GM10266 (cell line): ENCODE measurements at regions not wholly inside any gene's neighbourhood (a gene's known extent, or its start where the extent isn't known, plus 50 kb on each side); places are given as distances from the start of the nearest gene placed in this dataset.

ENCODE experiments used
- DNase-seq: peaks from one replicate; pipeline ENCODE4 v3.0.0; 2012; ENCODE audit errors: extremely low spot score
- CTCF ChIP-seq: IDR thresholded peaks from 2 replicates; pipeline ENCODE4 v1.5.1; 2012; ENCODE audit warnings: mild to moderate bottlenecking, low read depth; ENCODE audit not compliant: control insufficient read depth, insufficient read depth; ENCODE audit errors: missing control alignments

GRCh38 chr3:68631850-68632545 lies 300.3 kb downstream of the TAFA4 start:
- DNase-seq, result no peak
- no peak for TF ChIP-seq CTCF

- no peak for DNase-seq
- TF ChIP-seq CTCF, result no peak
Measured at GRCh38 chr3:68620211-68620610, 312.1 kb downstream of the TAFA4 start.

DNA sequence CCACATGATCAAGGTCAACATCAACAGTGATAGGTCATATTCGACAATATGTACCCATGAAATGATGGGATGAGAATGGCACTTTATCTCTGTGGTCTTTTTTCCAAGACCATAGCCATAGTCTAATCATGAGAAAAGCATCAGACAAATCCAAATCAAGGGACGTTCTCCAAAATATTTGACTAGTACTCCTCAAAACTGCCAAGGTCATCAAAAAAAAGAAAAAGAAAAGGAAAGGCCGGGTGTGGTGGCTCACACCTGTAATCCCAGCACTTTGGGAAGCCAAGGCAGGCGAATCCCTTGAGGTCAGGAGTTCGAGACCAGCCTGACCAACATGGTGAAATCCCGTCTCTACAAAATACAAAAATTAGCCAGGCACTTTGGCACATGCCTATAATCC lies 318.3 kb downstream of the TAFA4 start:
- no peak for DNase-seq
- TF ChIP-seq CTCF, result no peak

DNA sequence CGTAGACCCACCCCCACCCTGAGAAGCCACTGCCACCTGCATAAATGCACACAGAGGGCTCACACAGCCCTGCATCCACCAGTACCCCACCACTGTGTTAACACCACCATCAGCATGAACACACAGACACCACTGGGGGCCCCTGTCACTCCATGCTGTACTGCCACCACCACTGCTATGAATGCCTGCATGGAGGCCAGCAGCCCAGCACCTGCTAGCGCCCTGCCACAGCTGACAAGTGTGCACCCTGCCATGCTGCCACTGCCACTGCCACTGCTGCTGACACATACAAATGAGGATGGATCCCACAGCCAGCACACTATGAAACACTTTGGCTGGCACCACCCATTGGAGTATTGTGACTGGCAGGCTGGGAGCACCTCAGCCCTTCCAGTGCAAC lies 361.0 kb downstream of the TAFA4 start:
- no peak for DNase-seq
- TF ChIP-seq CTCF, result no peak

DNA sequence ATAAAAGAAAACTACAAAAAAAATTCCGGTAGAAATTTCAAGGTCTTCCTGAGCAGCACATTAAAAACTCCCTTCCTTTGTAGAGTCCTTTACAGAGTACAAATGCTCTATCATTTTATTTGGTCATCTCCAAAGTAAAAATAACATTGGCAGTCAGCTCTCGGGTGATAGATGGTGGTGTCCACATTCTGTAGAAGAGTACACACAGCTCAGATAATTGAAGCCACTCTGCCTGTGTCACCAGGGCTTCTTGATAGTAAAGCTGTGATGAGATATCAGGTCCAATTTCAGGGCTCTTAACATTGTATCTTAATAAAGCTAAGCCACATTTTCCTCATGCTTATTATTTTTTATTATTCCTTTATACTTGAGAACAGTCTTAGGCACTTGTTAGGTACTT lies 371.6 kb downstream of the TAFA4 start:
- DNase-seq, result no peak
- TF ChIP-seq CTCF, result no peak

DNA sequence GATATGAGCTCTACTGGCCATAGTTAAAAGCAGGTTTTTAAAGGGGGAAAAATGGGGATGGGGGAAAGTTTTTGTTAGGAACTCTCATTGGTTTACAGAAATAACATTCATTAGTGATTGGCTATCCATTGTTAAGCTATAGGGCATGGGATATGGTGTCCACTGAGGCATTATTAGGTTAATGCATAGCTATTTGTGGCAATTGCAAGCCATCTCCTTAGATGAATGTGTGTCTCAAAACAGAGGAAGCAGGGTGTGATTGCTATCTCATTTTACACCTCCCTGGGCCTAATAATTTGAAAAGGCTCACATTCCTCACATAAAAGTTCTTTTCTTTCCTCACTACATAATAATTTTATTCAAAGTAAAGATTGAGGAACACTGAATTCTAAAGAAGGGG lies 396.6 kb downstream of the TAFA4 start:
- DNase-seq, result no peak
- TF ChIP-seq CTCF, result no peak

DNA sequence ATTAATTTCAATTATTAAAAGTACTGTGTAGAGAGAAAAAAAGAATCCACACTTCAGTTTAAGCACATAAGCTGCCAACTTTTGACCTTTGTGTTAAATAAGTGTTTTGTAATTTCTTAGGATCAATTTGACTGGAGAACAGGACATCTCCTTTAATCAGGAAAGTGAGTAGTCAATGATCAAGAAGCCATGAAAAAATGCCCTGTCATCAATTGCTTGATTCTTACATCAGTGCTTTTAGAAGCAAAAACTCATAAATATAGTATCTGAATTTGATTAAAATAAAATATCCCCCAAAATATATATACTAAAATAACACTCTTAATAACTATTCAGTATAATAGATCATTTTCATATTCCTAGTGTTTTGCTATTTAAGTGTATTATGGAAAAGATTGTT lies 409.0 kb downstream of the TAFA4 start:
- TF ChIP-seq CTCF, result no peak
- DNase-seq, result no peak
